Karpas-422 (cell line): ENCODE measurements at regions not wholly inside any gene's neighbourhood (a gene's known extent, or its start where the extent isn't known, plus 50 kb on each side); places are given as distances from the start of the nearest gene placed in this dataset.

Experiments used
- DNase-seq: peaks from one replicate; pipeline ENCODE4 v3.0.0-alpha.2; 2015
- H2AFZ ChIP-seq: fragments of 200-600 bp; sonication (generic); 2 replicates; pipeline ENCODE4 v1.6.1; 2014; ENCODE audit warnings: antibody characterized with exemption, low read length, mixed read lengths
- H3K27ac ChIP-seq: fragments of 200-600 bp; sonication (generic); 2 replicates; pipeline ENCODE4 v1.5.1; 2014; ENCODE audit warnings: mild to moderate bottlenecking, low read length, moderate library complexity
- H3K27me3 ChIP-seq: fragments of 200-600 bp; sonication (generic); 2 replicates; pipeline ENCODE4 v1.6.1; 2014; ENCODE audit warnings: low read length, mixed read lengths
- H3K36me3 ChIP-seq: fragments of 200-600 bp; sonication (generic); 2 replicates; pipeline ENCODE4 v1.6.1; 2014; ENCODE audit warnings: low read length, mixed read lengths; ENCODE audit not compliant: insufficient read depth
- H3K4me1 ChIP-seq: fragments of 200-600 bp; sonication (generic); 2 replicates; pipeline ENCODE4 v1.6.1; 2014; ENCODE audit warnings: mild to moderate bottlenecking, low read length, mixed read lengths
- H3K4me2 ChIP-seq: fragments of 200-600 bp; sonication (generic); 2 replicates; pipeline ENCODE4 v1.6.1; 2014; ENCODE audit warnings: low read length, low read depth, mild to moderate bottlenecking; ENCODE audit not compliant: poor library complexity, severe bottlenecking
- H3K4me3 ChIP-seq: fragments of 200-600 bp; sonication (generic); 2 replicates; pipeline ENCODE4 v1.5.1; 2014; ENCODE audit warnings: mild to moderate bottlenecking, antibody characterized with exemption, low read length, mixed read lengths
- H3K79me2 ChIP-seq: fragments of 200-600 bp; sonication (generic); 2 replicates; pipeline ENCODE4 v1.6.1; 2014; ENCODE audit warnings: mild to moderate bottlenecking, low read length, mixed read lengths
- H3K9ac ChIP-seq: fragments of 200-600 bp; sonication (generic); 2 replicates; pipeline ENCODE4 v1.6.0; 2014; ENCODE audit warnings: low read length
- H3K9me2 ChIP-seq: fragments of 200-600 bp; sonication (generic), shearing (Covaris generic); replicated peaks from 2 replicates; pipeline ENCODE4 v1.6.0; 2014; ENCODE audit warnings: mild to moderate bottlenecking, low read length, moderate library complexity; ENCODE audit not compliant: insufficient read depth
- H3K9me3 ChIP-seq: fragments of 300-700, 200-600 bp; sonication (generic); 2 replicates; pipeline ENCODE4 v1.6.1; 2014; ENCODE audit warnings: low read length, mixed read lengths
- H4K20me1 ChIP-seq: fragments of 200-600 bp; sonication (generic); 2 replicates; pipeline ENCODE4 v1.6.1; 2014; ENCODE audit warnings: mild to moderate bottlenecking, antibody characterized with exemption, low read length, low read depth; ENCODE audit not compliant: insufficient read depth

DNA sequence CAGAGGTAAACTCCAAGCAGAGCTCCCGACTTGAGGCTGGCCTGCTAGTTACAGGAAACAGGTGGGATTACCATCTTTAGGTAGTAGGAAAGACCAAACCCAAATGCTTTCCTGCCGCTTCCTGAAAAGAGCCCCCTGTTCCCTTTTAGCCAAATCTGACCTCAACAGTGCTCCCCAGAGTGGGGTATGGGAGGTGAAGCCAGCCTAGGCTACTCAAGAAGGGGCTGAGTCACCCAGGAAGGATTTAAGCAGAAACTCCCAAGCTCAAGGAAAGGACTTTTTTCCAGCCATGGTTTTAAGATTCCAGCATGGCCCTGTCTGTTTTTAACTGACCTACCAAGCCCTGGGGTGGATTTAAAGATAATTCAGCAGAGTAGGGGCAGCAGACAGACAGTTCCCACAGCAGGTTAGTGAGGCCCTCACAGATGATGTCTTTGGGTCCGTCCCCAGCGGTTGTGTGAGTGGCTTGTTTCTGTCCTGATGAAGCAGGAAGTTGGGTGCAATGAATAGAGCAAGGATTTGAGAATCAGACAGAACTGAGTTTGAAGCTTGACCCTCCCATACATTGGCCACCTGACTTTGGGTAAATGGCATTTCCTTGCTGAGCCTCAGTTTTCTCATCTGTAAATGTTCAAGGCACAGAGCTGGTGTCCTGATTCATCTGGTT is 76.9 kb upstream of the MAFB start:
- Histone ChIP-seq H3K27me3 (no peaks in the 10 kb centered on the region), H2AFZ (no peak overlapping the region), H3K9me2 (no peaks in the 10 kb centered on the region), H3K27ac (no peak overlapping the region), H3K36me3 (no peaks in the 10 kb centered on the region), H4K20me1 (no peaks in the 10 kb centered on the region), H3K4me2 (no peak overlapping the region), H3K79me2 (no peaks in the 10 kb centered on the region), H3K4me1 (no peaks in the 10 kb centered on the region), H3K4me3 (no peak overlapping the region), H3K9me3 (no peaks in the 10 kb centered on the region), H3K9ac (no peak overlapping the region)
- DNase-seq, result no peak

DNA sequence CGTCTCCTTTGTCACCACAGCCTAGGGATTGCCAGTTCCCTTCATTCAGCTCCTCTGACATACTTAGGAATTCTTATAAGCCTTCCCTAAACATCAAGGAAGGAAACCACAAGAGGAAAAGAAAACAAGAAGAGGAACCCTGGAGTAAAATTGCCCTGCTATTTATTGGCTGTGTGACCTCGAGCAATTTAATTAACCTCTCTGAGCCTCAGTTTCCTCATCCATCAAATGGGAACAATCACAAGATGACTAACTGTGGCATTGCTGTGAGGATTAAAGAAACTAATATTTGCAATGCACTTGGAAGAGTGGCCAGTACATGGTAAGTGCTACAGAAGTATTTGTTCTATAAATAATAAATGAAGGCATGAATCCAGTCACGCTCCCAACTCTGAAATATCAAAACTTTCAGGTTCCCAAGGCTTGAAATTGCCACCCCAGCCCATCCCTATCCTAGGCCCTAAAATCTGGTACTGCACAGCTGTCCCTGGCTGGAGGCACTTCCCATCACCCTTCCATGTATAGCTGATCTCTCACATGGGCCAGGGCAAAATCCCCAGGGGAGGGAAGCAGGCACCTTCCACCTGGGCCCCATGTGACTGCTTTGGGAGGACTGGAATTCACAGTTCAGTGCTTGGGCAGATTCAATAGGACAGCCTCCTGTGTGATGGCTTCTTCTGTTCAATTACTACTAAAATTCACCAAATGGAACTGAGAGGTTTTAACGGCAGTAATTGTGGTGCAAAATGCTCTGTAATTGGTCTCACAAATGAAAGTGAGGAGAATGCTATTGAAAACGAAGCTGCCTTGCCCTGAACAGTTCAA is 78.0 kb upstream of the MAFB start:
- H3K9me3 ChIP-seq, result no peaks in the 10 kb centered on the region
- no peaks in the 10 kb centered on the region for H3K9me2 ChIP-seq
- no peak overlapping the region for H3K4me3 ChIP-seq
- no peaks in the 10 kb centered on the region for H3K36me3 ChIP-seq
- H3K27me3 ChIP-seq, result no peaks in the 10 kb centered on the region
- H2AFZ ChIP-seq, result no peak overlapping the region
- H4K20me1 ChIP-seq, result no peaks in the 10 kb centered on the region
- no peak for DNase-seq
- H3K27ac ChIP-seq, result no peak overlapping the region
- no peak overlapping the region for H3K9ac ChIP-seq
- H3K79me2 ChIP-seq, result no peaks in the 10 kb centered on the region
- H3K4me1 ChIP-seq, result no peaks in the 10 kb centered on the region
- H3K4me2 ChIP-seq, result no peak overlapping the region

DNA sequence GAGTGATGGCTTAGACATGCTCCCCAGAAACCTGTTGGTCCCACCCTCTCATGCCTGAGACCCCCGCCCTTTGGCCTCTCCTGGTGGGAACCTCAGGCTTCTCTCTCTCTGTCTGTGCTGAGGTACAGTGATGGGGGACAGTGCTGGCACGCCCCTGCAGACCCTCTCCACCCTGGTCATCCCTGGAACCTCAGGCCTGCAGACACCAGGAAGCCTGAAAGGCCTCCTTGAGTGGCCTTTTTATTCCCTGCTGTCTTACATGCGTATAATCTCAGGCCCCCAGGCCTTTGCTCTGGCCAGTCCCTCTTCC is 78.5 kb upstream of the MAFB start:
- Histone ChIP-seq H3K9ac (no peak overlapping the region), H3K36me3 (no peaks in the 10 kb centered on the region)
- no peak for DNase-seq

DNA sequence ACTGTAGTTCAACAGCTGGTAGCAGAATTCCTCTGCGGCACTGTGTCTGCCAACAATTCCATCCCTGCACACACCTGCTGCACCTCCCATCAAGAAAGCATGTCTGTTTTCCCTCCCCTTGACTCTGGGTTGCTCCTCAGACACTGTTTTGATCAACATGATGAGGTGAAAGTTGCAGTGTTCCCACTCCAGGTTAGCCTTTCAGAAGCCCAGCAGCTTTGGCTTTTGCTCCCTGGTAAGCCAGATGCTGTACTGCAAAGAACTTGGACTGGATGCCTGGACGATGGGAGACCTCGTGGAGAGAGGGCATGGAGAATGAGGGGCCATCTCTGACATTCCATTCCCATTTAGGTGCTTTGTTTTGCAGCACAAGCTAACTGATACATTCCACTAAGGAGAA is 79.1 kb upstream of the MAFB start:
- no peak overlapping the region for H2AFZ ChIP-seq
- H3K4me2 ChIP-seq, result no peak overlapping the region
- H3K27me3 ChIP-seq, result no peaks in the 10 kb centered on the region
- H3K27ac ChIP-seq, result no peak overlapping the region
- H3K79me2 ChIP-seq, result no peaks in the 10 kb centered on the region
- no peaks in the 10 kb centered on the region for H3K4me1 ChIP-seq
- H3K9ac ChIP-seq, result no peak overlapping the region
- H3K9me3 ChIP-seq, result no peaks in the 10 kb centered on the region
- no peaks in the 10 kb centered on the region for H4K20me1 ChIP-seq
- no peaks in the 10 kb centered on the region for H3K36me3 ChIP-seq
- no peaks in the 10 kb centered on the region for H3K9me2 ChIP-seq
- DNase-seq, result no peak
- H3K4me3 ChIP-seq, result no peak overlapping the region

More for the DNA sequence above, 78.5 kb upstream of the MAFB start:
- no peak overlapping the region for H2AFZ ChIP-seq
- H3K79me2 ChIP-seq, result no peaks in the 10 kb centered on the region
- no peaks in the 10 kb centered on the region for H3K27me3 ChIP-seq
- H4K20me1 ChIP-seq, result no peaks in the 10 kb centered on the region
- no peaks in the 10 kb centered on the region for H3K9me3 ChIP-seq
- no peak overlapping the region for H3K4me3 ChIP-seq
- no peak overlapping the region for H3K4me2 ChIP-seq
- no peak overlapping the region for H3K27ac ChIP-seq
- H3K4me1 ChIP-seq, result no peaks in the 10 kb centered on the region
- H3K9me2 ChIP-seq, result no peaks in the 10 kb centered on the region

DNA sequence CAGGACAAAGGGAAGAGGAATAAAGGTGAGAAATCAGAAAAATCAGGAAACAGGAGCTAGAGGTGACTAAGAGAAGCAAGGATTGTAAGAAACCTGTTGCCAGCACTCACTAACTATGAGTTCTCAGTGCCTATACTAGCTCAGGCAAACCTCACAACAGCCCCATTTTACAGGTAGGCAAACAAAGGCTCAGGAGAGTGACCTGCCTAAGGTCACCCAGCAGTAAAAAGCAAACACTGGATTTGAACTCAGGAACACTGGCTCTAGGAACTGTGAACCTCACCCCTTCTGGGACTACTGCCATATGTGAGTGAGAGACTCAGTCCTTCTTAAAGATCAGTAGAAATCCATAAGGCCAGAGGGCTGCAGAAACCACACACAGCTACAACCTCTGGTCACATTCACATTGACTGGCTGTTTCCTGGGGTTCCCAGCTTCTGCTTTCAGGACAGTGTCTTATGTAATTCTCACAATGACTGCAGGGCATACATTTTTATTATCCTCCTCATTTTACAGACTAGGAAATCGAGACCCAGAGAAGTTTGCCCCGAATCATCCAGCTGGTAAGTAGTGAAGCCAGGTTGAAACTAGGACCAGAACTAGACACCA is 80.7 kb upstream of the MAFB start:
- Histone ChIP-seq H2AFZ (no peak overlapping the region), H3K9me2 (no peaks in the 10 kb centered on the region), H3K27me3 (no peaks in the 10 kb centered on the region), H4K20me1 (no peaks in the 10 kb centered on the region), H3K4me2 (no peak overlapping the region), H3K4me1 (no peaks in the 10 kb centered on the region), H3K27ac (no peak overlapping the region), H3K9me3 (no peaks in the 10 kb centered on the region), H3K4me3 (no peak overlapping the region), H3K79me2 (no peaks in the 10 kb centered on the region), H3K36me3 (no peaks in the 10 kb centered on the region), H3K9ac (no peak overlapping the region)
- no peak for DNase-seq

DNA sequence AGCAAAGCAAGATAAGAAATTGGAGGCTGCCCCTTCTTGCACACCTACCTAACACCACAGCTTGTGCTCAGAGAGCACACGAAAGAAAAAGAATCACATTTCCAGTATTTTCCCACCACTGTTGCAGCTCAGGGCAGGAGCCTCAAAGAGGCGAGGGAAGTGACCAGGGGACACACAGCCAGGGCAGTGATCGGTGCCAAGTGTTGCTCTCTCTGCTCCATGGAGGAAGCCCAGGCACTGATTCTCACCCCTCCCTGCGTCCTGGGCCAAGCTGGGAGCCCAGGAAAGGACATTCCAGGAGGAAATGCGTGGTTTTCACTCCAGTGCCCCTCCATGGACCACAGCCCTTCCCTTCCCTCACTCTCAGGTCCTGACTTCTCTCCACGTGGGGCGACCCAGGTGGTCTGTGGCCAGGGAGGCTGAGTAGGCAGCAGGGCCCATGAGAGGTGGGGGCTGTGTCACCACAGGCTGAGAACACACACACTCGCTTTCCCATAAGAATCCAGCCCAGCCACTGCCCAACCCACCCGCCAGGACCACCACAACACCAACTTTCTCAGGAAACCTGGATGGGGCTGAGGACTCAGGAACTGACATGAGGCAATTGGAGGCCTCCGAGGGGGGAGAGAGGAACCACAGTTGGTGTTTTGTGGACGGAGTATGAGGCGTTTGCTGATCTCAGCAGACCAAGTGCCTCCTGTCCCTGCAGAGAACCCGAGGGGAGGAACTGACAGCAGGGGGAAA is 81.7 kb upstream of the MAFB start:
- Histone ChIP-seq H3K27ac (no peak overlapping the region), H3K9me2 (no peaks in the 10 kb centered on the region), H3K36me3 (no peaks in the 10 kb centered on the region), H3K4me3 (no peak overlapping the region), H3K4me2 (no peak overlapping the region), H3K9me3 (no peaks in the 10 kb centered on the region), H3K4me1 (no peaks in the 10 kb centered on the region), H4K20me1 (no peaks in the 10 kb centered on the region), H3K9ac (no peak overlapping the region), H3K27me3 (no peaks in the 10 kb centered on the region), H2AFZ (no peak overlapping the region), H3K79me2 (no peaks in the 10 kb centered on the region)
- DNase-seq, result no peak

DNA sequence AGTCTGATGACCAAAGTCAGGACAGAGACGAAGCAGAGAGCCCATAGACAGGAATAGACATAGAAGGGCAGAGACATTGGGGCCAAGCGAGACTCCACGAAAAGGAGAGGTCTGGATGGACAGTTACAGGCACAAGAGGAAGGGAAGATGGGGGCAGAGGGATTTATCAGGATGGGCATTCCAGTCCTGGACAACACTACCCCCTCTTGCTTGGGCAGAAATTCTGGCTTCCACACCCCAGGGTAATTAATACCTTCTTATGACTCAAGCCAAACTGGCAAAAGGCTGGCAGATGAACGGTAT is 82.2 kb upstream of the MAFB start:
- H3K9me3 ChIP-seq, result no peaks in the 10 kb centered on the region
- no peak overlapping the region for H3K27ac ChIP-seq
- H3K27me3 ChIP-seq, result no peaks in the 10 kb centered on the region
- no peaks in the 10 kb centered on the region for H3K4me1 ChIP-seq
- H2AFZ ChIP-seq, result no peak overlapping the region
- H4K20me1 ChIP-seq, result no peaks in the 10 kb centered on the region
- H3K4me2 ChIP-seq, result no peak overlapping the region
- DNase-seq, result no peak
- no peak overlapping the region for H3K4me3 ChIP-seq
- no peaks in the 10 kb centered on the region for H3K79me2 ChIP-seq
- H3K9ac ChIP-seq, result no peak overlapping the region
- H3K36me3 ChIP-seq, result no peaks in the 10 kb centered on the region
- no peaks in the 10 kb centered on the region for H3K9me2 ChIP-seq

DNA sequence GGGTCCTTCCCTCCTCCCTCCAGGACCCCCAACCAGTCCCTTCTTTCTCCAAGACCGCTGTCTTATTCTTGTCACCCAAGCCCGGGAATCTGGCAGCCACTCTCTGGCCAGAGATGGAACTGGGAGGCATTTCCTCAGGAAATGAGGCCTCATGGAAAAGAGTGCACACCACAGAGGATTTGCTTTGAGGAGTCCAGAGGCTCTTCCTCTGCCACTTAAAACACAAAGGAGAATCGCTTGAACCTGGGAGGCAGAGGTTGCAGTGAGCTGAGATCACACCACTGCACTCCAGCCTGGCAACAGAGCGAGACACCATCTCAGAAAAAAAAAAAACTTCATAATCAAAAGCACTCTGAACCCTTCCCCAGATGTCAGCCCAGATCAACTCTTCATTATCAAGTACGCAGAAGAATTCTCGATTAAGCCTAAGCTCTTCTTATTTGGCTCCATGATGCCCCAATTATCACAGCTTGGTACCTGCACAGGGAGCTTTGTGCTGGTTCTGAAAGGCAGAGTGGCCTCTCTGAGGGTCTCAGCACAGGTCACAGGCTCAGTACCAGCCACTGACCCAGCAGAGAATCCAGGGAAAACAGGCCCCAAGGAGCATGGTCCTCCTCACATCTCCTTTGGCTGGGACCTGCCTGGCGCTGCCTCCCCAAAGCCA is 82.9 kb upstream of the MAFB start:
- Histone ChIP-seq H3K36me3 (no peaks in the 10 kb centered on the region), H3K79me2 (no peaks in the 10 kb centered on the region), H3K9me3 (no peaks in the 10 kb centered on the region), H3K4me2 (no peak overlapping the region), H2AFZ (no peak overlapping the region), H3K9me2 (no peaks in the 10 kb centered on the region), H3K27me3 (no peaks in the 10 kb centered on the region), H3K4me3 (no peak overlapping the region), H3K9ac (no peak overlapping the region), H3K27ac (no peak overlapping the region), H4K20me1 (no peaks in the 10 kb centered on the region), H3K4me1 (no peaks in the 10 kb centered on the region)
- no peak for DNase-seq
